PC-3 (cell line): ENCODE measurements at regions not wholly inside any gene's neighbourhood (a gene's known extent, or its start where the extent isn't known, plus 50 kb on each side); places are given as distances from the start of the nearest gene placed in this dataset.

Experiments
- CTCF ChIP-seq: fragments of 300-600 bp; sonication (generic); conservative IDR thresholded peaks from 2 replicates; pipeline ENCODE4 v1.5.1; 2017; ENCODE audit warnings: antibody characterized with exemption, low read depth, mild to moderate bottlenecking, low read length
- EZH2 ChIP-seq: fragments of 300-600 bp; sonication (generic); IDR thresholded peaks from one replicate; pipeline ENCODE4 v1.6.1; 2017; ENCODE audit warnings: antibody characterized with exemption, mild to moderate bottlenecking, low read length; ENCODE audit not compliant: unreplicated experiment
- EZH2phosphoT487 ChIP-seq: fragments of 300-600 bp; sonication (generic); IDR thresholded peaks from 2 replicates; pipeline ENCODE4 v1.6.1; 2018; ENCODE audit warnings: mild to moderate bottlenecking, antibody characterized with exemption, low read length, borderline replicate concordance

GRCh38 chr18:48459016-48459415 is 49.8 kb upstream of the ZBTB7C start:
- TF ChIP-seq CTCF (no peak), EZH2 (no peak), EZH2phosphoT487 (no peak)
